ENCODE measurements at regions not wholly inside any gene's neighbourhood (a gene's known extent, or its start where the extent isn't known, plus 50 kb on each side); places are given as distances from the start of the nearest gene placed in this dataset.

DNA sequence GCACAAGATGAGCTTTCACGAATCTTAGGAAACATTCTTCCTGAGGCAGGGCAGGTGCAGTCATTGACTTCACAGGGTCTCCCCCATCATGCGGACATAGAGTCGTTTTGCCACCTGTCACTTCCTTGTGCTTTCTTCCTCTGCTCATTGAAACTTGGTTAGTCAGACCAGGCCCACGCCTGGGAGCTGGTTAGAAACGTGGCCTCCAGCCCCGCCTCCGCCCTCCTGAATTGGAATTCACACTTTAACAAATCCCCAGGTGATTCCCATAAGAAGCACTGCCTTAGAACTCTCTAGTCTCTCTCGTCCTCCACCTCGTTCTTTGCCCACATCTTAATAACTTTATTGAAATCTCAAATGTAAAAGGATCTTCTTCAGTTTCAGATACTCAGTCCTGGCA lies 265.5 kb upstream of the FZD8 start:
- TF ChIP-seq, protein P1, sequence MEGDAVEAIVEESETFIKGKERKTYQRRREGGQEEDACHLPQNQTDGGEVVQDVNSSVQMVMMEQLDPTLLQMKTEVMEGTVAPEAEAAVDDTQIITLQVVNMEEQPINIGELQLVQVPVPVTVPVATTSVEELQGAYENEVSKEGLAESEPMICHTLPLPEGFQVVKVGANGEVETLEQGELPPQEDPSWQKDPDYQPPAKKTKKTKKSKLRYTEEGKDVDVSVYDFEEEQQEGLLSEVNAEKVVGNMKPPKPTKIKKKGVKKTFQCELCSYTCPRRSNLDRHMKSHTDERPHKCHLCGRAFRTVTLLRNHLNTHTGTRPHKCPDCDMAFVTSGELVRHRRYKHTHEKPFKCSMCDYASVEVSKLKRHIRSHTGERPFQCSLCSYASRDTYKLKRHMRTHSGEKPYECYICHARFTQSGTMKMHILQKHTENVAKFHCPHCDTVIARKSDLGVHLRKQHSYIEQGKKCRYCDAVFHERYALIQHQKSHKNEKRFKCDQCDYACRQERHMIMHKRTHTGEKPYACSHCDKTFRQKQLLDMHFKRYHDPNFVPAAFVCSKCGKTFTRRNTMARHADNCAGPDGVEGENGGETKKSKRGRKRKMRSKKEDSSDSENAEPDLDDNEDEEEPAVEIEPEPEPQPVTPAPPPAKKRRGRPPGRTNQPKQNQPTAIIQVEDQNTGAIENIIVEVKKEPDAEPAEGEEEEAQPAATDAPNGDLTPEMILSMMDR (IDR thresholded peaks at IDR 0.05): no peak
- TF ChIP-seq POLR2A (IDR thresholded peaks at IDR 0.05): no peak

All from Peyer's patch (tissue), 4 donors.